ENCODE measurements at regions not wholly inside any gene's neighbourhood (a gene's known extent, or its start where the extent isn't known, plus 50 kb on each side); places are given as distances from the start of the nearest gene placed in this dataset.
"Not testable (repeated sequence)": the region's sequence is repeated elsewhere in the genome, so short reads cannot be mapped to it uniquely, and the experiment has no call there.

- no peak for DNase-seq (ENCODE audit: low read depth)
- H3K4me3 ChIP-seq (ENCODE audit: low read length), result no peak overlapping the region
- TF ChIP-seq CTCF (conservative IDR thresholded peaks at IDR 0.05; ENCODE audit: low read length), result no peak
Measured at GRCh38 chr10:113497198-113497597, 55.7 kb upstream of the HABP2 start.

DNA sequence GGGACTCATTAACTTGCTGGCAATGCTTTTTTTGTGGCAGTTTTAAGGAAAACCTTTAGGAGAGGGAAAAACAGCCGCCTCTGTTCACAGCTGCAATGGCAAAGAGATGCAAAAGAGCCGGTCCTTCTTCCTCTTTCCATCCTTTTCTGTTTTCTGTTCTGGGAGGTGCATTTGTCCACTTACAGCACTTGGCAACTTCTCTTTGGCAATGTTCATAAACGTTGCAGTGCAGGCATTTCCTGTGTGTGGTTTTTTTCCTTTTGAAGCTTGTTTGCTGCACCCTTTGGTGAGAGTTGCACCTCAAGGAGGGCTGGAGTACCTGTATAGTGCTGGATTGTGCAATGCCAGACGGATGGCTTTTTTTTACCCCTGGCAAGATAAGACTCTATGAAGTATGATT lies 53.9 kb upstream of the HABP2 start:
- H3K4me3 ChIP-seq (ENCODE audit: low read length), result no peak overlapping the region
- peak; percentile 70 for DNase-seq (ENCODE audit: low read depth)
- TF ChIP-seq CTCF (conservative IDR thresholded peaks at IDR 0.05; ENCODE audit: low read length), result no peak

DNA sequence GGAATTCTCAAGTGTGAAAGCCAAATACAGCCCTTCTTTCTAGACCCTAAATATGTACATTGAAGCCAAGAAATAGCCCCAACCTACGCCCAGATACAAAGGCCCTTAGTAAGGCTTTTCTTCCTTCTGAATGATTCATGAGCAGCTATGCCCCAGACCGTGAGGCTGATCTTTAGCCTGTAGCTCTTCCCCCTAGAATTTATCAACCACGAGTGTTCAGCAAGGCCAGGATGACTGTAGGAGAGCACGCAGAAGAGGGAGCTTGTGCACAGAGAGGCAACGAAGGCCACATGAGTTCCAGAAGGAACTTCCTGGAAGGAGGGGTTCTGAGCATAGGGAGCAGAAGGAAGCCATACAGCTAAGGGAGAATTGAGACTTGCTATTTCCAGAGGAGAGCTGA lies 53.0 kb upstream of the HABP2 start:
- no peak for DNase-seq (ENCODE audit: low read depth)
- no peak for TF ChIP-seq CTCF (conservative IDR thresholded peaks at IDR 0.05; ENCODE audit: low read length)
- no peak overlapping the region for H3K4me3 ChIP-seq (ENCODE audit: low read length)

GRCh38 chr10:113501031-113501430 lies 51.8 kb upstream of the HABP2 start:
- DNase-seq (ENCODE audit: low read depth); H3K4me3 ChIP-seq (ENCODE audit: low read length): not testable (repeated sequence)

All from AG10803 (cell line).